Transverse colon (tissue), 4 donors: ENCODE measurements at regions not wholly inside any gene's neighbourhood (a gene's known extent, or its start where the extent isn't known, plus 50 kb on each side); places are given as distances from the start of the nearest gene placed in this dataset.

ENCODE experiments used
- CTCF ChIP-seq, 5 experiments: fragments of 200-600 bp in 3 of 5; fragments of 450-650 bp in 2 of 5; sonication (generic) in 3 of 5; IDR thresholded peaks; 1 replicate in 2 of 5; 2 replicates in 3 of 5; pipeline ENCODE4 v1.5.1; 2016 to 2017; ENCODE audit warnings: antibody characterized with exemption in 5 of 5, inconsistent platforms in 3 of 5, mild to moderate bottlenecking in 2 of 5, moderate library complexity in 1 of 5
- EP300 ChIP-seq: sonication (generic); formaldehyde crosslinking; IDR thresholded peaks from one replicate; pipeline ENCODE4 v1.6.1; 2017; ENCODE audit warnings: antibody characterized with exemption, low read depth
- POLR2A ChIP-seq: fragments of 450-650 bp; IDR thresholded peaks from one replicate; pipeline ENCODE4 v1.6.1; 2016; ENCODE audit warnings: antibody characterized with exemption, mild to moderate bottlenecking, moderate library complexity
- POLR2AphosphoS5 ChIP-seq, 3 donors: sonication (generic); formaldehyde crosslinking; IDR thresholded peaks; one replicate each; pipeline ENCODE4 v1.6.1; 2016; ENCODE audit warnings: antibody characterized with exemption in 3 of 3

GRCh38 chr5:71862087-71862486 is 143.0 kb downstream of the CARTPT start:
- TF ChIP-seq CTCF (IDR thresholded peaks at IDR 0.05) (no peak), POLR2AphosphoS5 (IDR thresholded peaks at IDR 0.05) (no peak), POLR2A (no peak), EP300 (no peak)
